Inflammatory macrophage (primary cell): ENCODE measurements at regions not wholly inside any gene's neighbourhood (a gene's known extent, or its start where the extent isn't known, plus 50 kb on each side); places are given as distances from the start of the nearest gene placed in this dataset.

Source experiments
- DNase-seq, 2 donors: peaks; one replicate each; pipeline ENCODE4 v3.0.0-alpha.2; 2020 to 2022

- DNase-seq, result no peak
These were observed 207.8 kb upstream of the MGMT start for GRCh38 chr10:129259128-129259815.

- no peak for DNase-seq
These were observed 194.9 kb upstream of the MGMT start for GRCh38 chr10:129272176-129272575.

- DNase-seq, result no peak
These were observed 194.0 kb upstream of the MGMT start for GRCh38 chr10:129272866-129273650.

- DNase-seq, result no peak
These were observed 193.2 kb upstream of the MGMT start for GRCh38 chr10:129273860-129274259.

- no peak for DNase-seq
These were observed 192.1 kb upstream of the MGMT start for GRCh38 chr10:129274748-129275474.

- no peak for DNase-seq
These were observed 191.2 kb upstream of the MGMT start for GRCh38 chr10:129275886-129276285.

- DNase-seq, result no peak
These were observed 190.0 kb upstream of the MGMT start for GRCh38 chr10:129277084-129277483.

GRCh38 chr10:129277841-129278240 is 189.2 kb upstream of the MGMT start:
- no peak for DNase-seq

GRCh38 chr10:129278686-129279085 is 188.4 kb upstream of the MGMT start:
- no peak for DNase-seq

- no peak for DNase-seq
These were observed 187.4 kb upstream of the MGMT start for GRCh38 chr10:129279446-129280154.

GRCh38 chr10:129280155-129280502 is 186.9 kb upstream of the MGMT start:
- DNase-seq, result no peak

GRCh38 chr10:129280908-129281586 is 186.0 kb upstream of the MGMT start:
- no peak for DNase-seq

- DNase-seq, result no peak
These were observed 181.6 kb upstream of the MGMT start for GRCh38 chr10:129285459-129285858.

- no peak for DNase-seq
These were observed 177.9 kb upstream of the MGMT start for GRCh38 chr10:129288999-129289584.

- no peak for DNase-seq
These were observed 172.9 kb upstream of the MGMT start for GRCh38 chr10:129293991-129294700.

- DNase-seq, result no peak
These were observed 172.1 kb upstream of the MGMT start for GRCh38 chr10:129294944-129295343.

- DNase-seq, result no peak
These were observed 162.0 kb upstream of the MGMT start for GRCh38 chr10:129305046-129305445.

GRCh38 chr10:129307141-129307540 is 159.9 kb upstream of the MGMT start:
- no peak for DNase-seq

GRCh38 chr10:129308953-129309564 is 158.0 kb upstream of the MGMT start:
- no peak for DNase-seq

- no peak for DNase-seq
These were observed 157.5 kb upstream of the MGMT start for GRCh38 chr10:129309565-129309964.

- DNase-seq, result no peak
These were observed 156.2 kb upstream of the MGMT start for GRCh38 chr10:129310881-129311280.
